Spleen (tissue), 7 donors: ENCODE measurements at regions not wholly inside any gene's neighbourhood (a gene's known extent, or its start where the extent isn't known, plus 50 kb on each side); places are given as distances from the start of the nearest gene placed in this dataset.

Experiments
- CTCF ChIP-seq, 11 experiments: fragments of 200-600 bp in 7 of 11; fragments of 450-650 bp in 4 of 11; sonication (generic) in 4 of 11; IDR thresholded peaks in 8 of 11; conservative IDR thresholded peaks in 3 of 11; 1 replicate in 7 of 11; 2 replicates in 4 of 11; pipeline versions ENCODE4 v1.4.0 to v1.8.0; 2016 to 2021; ENCODE audit warnings: antibody characterized with exemption in 11 of 11, inconsistent platforms in 4 of 11, mild to moderate bottlenecking in 1 of 11
- POLR2A ChIP-seq, 3 donors: fragments of 450-650 bp; IDR thresholded peaks; one replicate each; pipeline ENCODE4 v1.5.1; 2017; ENCODE audit warnings: antibody characterized with exemption in 3 of 3, mild to moderate bottlenecking in 1 of 3
- POLR2AphosphoS5 ChIP-seq, 3 donors: sonication (generic); formaldehyde crosslinking; IDR thresholded peaks; one replicate each; pipeline ENCODE4 v1.5.1; 2017; ENCODE audit warnings: antibody characterized with exemption in 3 of 3
- donor health status: DM: no; HTN: no; CAD: no; lungs with moderate emphysema.
- donor health status: DM: no; HTN: no; CAD: no.
- donor health status: DM: no; HTN: no; CAD: no.

GRCh38 chr13:86541461-86541860, 742.2 kb upstream of the SLITRK6 start:
- TF ChIP-seq CTCF (IDR thresholded peaks at IDR 0.05 in 8 of 11, conservative IDR thresholded peaks at IDR 0.05 in 3 of 11) (no peak), POLR2A (IDR thresholded peaks at IDR 0.05) (no peak), POLR2AphosphoS5 (IDR thresholded peaks at IDR 0.05) (no peak)
